Activated gamma-delta T cell treated with Interleukin-2 at 50 U/mL for 16 hours (primary cell): ENCODE measurements at regions not wholly inside any gene's neighbourhood (a gene's known extent, or its start where the extent isn't known, plus 50 kb on each side); places are given as distances from the start of the nearest gene placed in this dataset.
"Not testable (repeated sequence)": the region's sequence is repeated elsewhere in the genome, so short reads cannot be mapped to it uniquely, and the experiment has no call there.

Experiments used
- DNase-seq: peaks from one replicate; pipeline ENCODE4 v3.0.0-alpha.2; 2020

DNA sequence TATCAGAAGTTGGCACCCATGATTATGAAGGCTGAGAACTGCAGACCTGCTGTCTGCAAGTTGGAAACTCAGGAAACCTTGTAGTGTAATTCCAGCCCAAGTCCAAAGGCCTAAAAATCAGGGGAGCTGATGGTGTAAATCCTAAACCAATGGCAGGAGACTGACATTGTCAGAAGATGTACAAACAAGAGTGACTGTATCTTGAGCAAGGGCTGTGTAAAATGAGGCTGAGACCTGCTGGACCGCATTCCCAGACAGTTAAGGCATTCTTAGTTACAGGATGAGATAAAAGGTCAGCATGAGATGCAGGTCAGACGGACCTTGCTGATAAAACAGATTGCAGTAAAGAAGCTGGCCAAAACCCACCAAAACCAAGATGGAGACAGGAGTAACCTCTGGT is 147.7 kb downstream of the COG6 start:
- no peak for DNase-seq

DNA sequence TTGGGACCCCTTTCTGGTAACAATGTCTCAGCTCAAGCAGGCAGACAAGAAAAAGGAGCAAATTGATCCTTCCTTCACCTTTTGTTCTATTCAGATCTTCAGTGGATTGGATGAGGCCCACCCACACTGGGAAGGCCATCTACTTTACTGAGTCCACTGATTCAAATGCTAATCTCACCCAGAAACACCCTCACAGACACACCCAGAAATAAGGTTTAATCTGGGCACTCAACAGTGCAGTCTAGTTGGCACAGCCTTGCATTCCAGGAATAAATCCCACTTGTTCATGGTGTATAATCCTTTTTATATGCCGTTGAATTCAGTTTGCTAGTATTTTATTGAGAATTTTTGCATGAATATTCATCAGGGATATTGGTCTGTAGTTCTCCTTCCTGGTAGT is 148.4 kb downstream of the COG6 start:
- no peak for DNase-seq

DNA sequence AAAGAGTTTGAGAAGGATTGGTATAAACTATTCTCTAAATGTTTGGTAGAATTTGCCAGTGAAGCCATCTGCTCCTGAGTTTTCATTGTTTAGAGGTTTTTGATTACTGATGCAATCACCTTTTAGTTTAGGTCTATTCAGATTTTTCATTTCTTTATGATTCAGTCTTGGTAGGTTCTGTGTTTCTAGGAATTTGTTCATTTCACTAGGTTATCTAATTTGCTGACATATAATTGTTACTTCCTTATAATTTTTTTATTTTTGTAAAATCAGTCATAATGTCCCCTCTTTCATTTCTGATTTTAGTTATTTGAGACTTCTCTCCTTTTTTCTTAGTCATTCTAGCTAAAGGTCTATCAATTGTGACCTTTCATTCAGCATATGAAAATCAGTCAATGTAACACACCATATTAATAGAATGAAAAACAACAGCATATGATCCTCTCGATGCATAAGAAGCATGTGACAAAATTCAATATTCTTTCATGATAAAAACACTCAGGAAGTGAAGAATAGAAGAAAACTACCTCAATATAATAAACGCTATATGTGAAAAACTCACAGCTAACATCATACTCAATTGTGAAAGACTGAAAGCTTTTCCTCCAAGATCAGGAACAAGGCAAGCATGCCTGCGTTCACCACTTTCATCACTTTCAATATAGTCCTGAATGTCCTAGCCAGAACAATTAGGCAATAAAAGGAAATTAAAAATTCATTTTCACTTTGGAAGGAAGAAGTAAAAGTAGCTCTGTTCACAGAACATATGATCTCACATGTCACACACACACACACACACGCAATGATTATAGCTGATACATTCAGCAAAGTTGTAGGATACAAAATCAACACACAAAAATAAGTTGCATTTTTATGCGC is 149.1 kb downstream of the COG6 start:
- DNase-seq: no peak

DNA sequence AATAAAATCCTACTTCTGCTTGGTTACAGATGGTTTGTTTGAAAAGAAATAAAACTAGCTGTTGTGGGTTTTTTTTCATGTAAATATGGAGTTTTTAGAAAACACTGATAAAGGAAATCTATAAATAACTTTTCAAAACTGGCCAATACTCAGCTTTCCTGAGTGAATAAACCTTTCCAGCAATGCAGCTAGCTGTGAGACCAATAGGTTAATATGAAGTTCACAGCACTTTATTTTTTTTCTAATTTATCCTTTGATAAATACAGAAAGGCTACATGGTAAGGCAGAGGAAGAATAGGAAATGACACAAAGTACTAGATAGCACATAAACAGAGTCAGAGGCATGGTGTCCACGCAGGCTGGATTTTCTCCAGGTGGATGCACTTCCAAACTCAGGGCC is 154.0 kb downstream of the COG6 start:
- no peak for DNase-seq

DNA sequence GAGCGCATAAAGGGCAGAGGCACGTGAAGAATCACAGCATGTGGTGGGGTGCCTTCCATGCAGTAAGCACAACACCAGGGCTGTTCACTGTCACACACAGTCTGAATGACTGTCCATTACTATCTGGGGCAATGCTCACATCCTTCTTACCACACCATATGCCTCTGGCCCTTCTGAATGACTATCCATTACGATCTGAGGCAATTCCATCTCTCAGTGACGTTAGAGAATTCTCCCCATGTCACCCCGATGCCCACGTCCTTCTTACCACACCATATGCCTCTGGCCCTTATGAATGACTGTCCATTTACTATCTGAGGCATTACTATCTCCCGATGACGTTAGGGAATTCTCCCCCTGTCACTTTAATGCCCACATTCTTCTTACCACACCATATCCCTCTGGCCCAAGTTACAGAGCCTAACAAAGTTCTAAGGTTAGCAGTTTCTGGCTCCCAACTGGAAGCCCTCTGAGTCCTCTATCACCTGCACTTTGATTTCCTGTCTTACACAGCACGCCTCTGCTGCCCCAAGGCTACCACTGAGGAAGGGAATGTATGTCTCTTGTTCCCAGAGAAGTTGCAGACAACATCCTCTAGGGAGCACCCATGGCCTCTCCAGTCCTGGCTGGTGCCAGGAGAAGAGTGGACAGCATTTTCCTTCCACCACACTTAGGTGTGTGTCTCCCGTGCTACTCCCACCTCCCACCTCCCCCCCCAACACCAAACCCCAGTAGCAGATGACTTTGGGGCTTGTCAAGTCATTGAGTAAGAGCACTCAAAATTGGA is 154.8 kb downstream of the COG6 start:
- no peak for DNase-seq

DNA sequence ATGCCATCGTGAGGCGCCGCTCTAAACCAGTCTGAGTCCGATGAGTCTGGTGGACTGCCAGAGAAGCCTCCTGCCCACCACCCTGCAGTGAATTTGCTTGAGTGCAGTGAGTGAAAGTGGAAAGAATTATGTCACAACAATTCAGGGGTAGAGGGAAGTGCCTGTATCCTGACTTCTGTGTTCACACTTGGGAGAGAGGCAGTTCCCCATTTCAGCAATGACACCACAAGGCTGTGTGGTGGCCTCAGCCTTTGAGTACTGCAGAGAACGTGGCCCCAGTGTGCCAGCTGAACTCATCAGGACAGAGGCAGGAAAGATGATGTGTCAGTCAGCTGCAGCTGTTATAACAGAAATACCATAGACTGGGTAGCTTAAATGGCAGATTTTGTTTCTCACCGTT is 155.6 kb downstream of the COG6 start:
- DNase-seq: no peak

DNA sequence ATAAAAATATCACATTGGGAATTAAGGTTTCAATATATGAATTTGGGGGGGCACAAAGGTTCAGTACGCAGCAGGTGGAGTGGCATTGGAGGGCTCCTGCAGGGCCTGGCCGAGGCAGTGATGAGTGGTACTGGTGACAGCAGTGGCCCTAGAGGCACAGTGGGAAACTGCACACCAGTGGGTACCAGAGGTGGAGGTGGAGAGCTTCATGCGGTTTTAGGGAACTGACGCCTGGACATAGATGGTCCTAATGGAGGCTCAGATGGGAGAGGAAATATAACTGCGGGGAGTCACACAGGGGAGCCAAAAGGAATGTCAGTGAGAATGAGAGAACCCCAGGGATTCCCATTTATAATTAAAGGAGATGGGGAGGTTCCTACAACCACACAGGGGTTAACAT is 156.2 kb downstream of the COG6 start:
- no peak for DNase-seq

DNA sequence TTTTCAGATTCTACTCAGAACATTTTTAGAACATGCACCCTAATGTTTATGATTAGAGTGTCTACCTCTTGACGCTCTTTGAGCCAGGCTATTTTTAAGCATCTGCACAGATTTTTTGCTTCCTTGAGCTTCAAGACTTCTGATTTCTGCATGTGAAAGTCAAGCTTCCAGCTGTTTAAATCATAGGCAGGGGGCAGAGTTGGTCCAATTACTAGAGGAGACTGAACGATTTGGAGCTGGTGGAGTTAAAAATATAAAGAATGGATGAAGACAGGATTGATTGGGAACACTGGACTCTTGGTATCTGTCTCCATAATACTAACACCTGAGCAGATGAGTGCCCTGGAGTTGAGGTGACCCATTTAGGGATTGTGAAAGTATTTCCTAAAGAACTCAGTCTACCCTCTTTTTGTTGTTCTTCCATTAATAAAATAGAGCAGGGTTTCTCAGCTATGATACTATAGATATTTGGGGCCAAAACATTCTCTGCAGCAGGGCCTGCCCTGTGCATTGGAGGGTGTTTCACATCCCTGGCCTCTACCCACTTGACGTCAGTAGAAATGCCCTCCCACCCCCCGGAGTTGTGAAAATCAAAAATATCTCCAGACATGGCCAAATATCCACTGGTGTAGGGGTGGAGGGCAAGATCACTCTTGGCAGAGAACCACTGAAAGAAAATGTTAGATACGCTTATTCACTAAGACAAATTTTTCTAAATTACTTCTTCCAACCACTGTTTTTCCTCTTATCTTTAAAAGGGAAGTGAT is 160.1 kb downstream of the COG6 start:
- DNase-seq: no peak

DNA sequence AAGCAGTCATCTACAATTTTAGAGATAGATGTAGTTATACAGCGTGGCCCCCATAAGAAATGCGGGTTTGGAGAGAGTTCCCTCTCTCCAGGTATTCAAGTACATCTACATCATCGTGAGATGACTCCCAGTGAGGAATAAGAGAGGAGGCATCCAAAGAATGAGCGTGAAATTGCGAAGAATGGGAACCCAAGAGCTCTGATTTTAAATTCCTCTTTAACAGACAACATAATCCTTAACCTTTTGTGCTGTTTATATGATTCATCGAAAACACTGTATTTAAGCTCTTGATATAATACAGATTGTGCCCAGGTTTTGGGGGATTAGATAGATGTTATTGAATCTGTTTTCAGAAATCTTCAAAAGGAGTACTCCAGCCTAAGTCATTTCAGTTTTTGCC is 161.5 kb downstream of the COG6 start:
- no peak for DNase-seq

DNA sequence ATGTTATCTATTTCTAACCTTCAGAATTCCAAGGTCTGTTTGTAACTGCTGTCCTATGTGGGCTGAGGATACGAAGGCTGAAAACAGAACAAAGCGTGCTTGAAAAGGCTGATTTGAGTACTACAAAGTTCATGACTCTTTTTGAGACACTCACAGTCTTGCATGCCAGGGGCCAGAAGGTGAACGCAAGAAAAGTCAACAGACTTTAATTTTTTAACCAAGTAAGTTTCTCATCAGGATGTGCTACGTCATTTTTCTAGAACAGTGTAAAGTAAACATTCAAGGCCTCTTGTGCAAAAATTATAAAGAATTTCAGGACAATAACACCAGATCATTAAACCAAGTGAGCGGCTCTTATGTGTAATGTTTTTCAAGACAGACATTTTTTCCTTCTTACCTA is 163.5 kb downstream of the COG6 start:
- DNase-seq: no peak

DNA sequence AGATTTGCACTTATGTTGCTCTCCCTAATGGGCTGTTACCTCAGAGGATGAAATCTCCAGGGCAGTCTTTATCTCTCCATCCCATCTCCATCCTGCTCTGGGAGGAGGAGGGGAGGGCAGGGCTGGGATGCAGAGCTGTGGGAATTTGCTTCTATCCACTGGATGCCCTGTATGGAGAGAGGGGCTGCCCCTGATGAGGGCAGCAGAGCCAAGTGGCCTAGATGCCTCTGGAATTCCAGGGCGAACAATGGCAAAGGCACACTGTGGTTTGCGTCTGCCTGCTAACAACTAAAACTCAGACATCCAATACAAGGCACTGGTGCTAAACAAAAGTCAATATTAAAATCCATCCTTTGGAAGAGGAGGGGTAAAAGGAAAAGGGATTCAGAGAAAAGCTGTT is 165.1 kb downstream of the COG6 start:
- no peak for DNase-seq

DNA sequence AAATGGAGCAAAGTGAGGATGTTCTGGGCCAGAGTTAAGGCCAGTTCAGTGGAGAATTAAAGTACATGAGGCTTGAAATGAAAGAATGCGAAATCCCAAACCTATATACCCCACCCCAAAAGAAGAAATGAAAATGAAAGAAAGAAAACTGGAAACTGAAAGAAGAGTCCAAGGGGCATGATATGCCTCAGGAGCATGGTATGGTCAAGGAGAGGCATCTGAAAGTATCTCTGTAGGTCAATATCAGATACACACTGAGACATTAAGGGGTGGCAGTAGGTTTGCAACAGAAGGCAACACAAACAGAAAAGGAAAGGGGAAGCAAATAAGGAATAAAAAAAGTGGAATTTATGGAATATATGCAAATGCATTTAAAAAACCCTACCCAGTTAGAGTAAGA is 166.5 kb downstream of the COG6 start:
- DNase-seq: no peak

DNA sequence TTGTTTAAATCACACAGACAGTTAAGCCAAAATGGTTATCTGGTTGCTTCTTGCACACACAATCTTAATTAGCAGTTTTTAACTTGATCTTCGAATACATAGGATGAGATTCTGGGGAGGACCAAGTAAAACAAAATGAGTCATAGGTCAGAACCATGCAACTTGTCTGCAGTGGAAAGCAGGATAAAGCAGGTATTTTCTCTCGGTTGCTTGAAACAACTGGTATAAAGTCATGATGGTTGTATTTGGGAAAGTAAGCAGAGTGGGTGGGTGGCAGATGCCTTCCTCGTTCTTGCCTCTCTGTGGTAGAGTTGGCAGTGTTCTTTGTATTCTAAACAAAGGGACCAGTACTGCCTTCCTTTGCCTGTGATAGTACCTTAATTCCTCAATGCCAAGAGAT is 167.0 kb downstream of the COG6 start:
- DNase-seq: no peak

DNA sequence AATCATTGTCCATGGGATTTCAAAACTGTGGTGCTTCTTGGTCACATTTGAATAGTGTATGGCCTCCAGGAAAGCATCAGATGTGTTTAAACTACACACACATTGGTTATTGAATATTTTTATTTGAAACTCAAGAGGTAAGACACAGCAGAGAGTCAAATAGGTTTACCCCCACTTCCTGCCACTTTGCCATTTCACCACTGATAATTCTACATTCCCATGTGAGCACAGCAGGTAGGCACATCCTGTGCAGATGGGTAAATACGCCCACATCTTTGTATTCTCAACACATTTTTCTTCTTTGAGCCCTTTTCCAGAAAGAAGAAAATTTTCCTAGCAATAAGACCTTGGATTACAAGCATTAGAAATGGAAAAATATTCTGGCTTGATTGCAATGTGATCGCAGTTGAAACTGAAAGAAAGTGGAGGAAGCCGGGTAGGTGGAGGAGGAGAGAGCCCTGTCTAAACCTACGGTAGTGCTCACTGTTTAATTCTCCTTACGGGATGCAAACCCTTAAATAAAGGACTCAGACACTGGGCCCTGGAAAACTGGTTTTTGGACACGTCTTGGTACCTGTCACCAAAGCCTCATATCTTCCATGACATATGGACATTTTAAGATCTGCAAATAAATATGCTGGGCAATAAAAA is 167.7 kb downstream of the COG6 start:
- DNase-seq: no peak

DNA sequence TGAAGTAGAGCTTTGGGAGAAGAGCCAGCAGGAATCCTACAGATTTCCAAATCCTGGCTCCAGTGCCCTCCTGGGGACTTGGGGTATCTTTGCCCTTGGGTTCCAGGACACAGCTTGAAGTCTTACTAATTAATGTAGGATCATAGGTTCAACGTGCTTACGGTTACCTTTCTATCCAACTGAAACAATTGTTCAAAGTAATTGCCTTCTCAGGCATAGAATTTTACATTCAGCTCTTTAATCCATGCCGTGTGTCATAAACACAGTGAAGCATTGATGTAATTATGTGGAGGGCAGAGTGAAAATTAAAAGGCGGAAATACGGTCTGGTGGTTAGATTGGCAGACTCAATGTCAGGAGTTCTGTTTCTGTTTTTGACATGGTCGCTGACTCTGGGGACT is 170.4 kb downstream of the COG6 start:
- no peak for DNase-seq

DNA sequence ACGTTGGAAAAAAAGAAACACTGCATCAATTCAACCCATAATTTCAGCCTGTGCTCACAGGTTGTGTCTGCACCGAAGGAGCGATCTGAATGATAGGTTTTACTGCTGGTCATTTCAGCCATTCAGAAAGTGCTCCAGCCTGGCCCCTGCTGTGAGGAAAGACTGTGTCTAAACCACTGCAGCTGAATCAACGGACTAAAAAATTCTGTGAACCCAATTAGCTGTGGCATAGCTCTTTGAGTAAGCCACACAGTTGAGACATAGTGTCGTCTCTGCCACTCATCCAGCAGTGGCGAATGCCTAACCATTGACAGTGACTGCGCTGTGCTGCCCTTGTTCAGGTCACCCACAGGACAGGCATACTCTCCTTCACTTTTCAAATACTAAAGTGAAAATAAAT is 179.8 kb downstream of the COG6 start:
- no peak for DNase-seq

DNA sequence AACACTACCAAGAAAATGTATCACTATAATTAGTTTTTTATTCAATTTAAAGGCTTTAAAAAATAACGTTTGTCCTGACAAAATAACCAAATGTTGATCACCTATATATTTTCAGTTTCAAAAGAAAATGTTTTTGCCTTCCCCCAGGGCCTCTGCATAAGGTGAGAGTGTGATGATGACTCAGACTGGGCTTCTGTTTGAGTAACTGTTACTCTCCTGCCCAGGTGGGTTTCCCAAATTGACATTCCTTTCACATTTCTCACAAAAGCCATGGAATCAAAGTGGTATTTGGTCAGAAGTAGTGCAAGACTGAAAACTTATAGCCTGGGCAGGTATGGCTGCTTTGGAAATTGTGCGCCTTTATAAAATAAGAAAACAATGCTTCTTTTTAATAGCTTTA is 180.6 kb downstream of the COG6 start:
- DNase-seq: no peak

DNA sequence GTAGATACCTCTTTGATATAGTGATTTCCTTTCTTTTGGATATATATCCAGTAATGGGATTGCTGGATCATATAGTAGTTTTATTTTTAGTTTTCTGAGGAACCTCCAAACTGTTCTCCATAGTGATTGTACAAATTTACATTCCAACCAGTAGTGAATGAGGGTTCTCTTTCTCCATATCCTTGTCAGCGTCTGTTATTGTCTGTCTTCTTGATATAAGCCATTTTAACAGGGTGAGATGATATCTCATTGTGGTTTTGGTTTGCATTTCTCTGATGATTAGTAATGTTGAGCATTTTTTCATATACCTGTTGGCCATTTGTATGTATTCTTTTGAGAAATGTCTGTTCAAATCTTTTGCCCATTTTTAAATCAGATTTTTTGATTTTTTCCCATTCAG is 182.4 kb downstream of the COG6 start:
- DNase-seq: not testable (repeated sequence)

DNA sequence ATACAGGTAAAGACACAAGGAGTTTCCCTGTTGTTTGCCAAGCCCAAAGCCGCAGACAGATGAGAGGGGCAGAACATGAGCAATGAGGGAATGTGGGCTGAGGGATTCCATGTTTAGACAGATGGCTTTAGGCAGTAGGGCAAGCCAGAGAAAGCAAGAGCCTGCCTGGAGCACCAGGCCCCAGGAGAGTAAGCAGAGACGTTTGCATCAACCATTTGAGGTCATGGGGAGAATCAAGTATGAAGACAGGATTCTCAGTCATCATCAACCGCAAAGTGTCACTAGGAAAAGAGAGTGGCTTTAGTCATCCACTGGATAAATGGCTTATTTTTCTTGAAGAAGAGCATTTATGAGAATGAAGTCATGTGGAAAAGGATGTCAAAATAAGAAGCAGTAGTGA is 184.7 kb downstream of the COG6 start:
- no peak for DNase-seq

DNA sequence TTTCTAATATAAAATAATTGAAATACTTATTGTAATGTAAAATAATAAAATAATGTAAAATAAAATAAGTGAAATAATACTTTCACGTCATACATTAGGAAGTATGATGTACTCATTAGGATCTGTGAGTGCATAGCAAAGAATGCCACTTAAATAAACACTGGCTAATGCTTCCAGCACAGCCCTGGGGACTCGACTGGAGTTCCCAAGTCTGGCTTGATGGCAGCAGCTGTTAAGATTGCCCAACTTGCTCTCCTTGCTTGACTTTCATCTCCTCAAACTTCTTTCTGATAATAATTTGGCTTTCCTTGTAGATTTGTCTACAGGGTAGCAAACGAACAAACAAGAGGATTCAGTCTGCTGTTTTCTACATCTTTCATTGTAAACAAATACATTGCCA is 191.9 kb downstream of the COG6 start:
- DNase-seq: no peak

DNA sequence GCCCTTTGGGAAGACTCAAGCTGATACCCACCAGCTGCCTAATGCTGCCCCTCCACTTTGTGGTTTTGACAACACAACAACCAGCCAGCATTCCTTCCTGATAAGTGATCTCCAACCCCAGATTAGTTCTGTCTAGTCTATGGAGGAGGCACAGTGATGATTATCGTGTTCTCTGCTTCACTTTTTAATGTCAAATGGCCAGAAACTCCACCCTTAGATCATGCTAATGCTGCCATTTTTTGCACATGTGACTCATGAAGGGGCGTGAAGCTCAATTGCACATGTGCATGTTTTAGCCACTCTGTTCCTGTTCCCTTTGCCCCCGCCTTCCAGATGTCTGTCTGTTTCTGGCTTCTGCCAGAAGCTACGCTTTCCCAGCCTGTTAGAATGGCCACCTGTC is 199.8 kb downstream of the COG6 start:
- DNase-seq: no peak

DNA sequence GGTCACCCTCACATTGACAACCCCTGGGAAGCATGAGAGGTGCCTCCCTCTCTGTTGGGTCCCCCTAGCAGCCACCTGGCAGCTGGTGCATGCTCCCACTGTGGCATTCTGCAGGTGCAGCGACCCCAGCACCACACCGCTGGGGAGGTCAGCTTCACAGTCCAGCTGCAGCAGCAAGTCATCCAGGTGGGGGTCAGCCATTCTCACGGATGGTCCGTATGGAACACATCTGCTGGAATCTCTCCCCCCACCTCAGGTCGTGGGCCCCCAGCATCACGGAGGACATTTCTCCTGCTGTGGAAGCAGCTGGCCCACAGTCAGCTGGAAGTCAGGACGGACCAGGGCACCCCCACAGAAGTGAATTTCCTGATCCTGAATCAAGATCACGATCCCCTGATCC is 201.3 kb downstream of the COG6 start:
- no peak for DNase-seq

DNA sequence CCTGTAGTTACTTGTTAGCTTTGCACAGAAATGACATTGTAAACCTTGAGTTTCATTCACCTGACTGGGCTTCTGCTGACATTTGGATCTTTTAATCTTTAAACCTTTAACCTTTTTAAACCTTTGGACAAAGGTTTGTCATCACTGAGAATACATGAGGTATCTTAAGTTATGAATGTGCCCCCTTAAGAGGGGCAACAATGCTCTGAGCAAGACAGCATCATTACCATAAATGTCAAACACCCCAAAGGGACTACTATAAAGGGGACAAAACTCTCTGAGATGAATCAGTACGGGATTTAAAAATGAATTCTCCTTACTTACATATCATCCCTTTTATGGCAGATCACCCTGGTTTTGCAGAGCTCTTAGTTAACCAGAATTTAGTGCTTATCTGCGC is 203.3 kb downstream of the COG6 start:
- DNase-seq: no peak
